SU-DHL-6 (cell line): ENCODE measurements at regions not wholly inside any gene's neighbourhood (a gene's known extent, or its start where the extent isn't known, plus 50 kb on each side); places are given as distances from the start of the nearest gene placed in this dataset.

Experiments used
- H2AFZ ChIP-seq: fragments of 200-600 bp; sonication (generic); 2 replicates; pipeline ENCODE4 v1.6.1; 2014; ENCODE audit warnings: low read depth, mild to moderate bottlenecking, moderate library complexity, mixed read lengths, antibody characterized with exemption, low read length; ENCODE audit not compliant: severe bottlenecking
- H3F3A ChIP-seq: fragments of 200-600 bp; shearing (Covaris generic); 2 replicates; pipeline ENCODE4 v1.6.0; 2016; ENCODE audit warnings: antibody characterized with exemption, mild to moderate bottlenecking; ENCODE audit not compliant: insufficient read depth
- H3K27ac ChIP-seq: fragments of 200-600 bp; sonication (generic); 2 replicates; pipeline ENCODE4 v1.5.1; 2016; ENCODE audit warnings: low read depth, mild to moderate bottlenecking, low read length, moderate library complexity, mixed read lengths
- H3K27me3 ChIP-seq: fragments of 200-600 bp; sonication (generic), shearing (Covaris generic); 2 replicates; pipeline ENCODE4 v1.6.0; 2014; ENCODE audit warnings: mild to moderate bottlenecking, low read length
- H3K36me3 ChIP-seq: fragments of 200-600 bp; sonication (generic); 2 replicates; pipeline ENCODE4 v1.6.1; 2014; ENCODE audit warnings: mild to moderate bottlenecking, low read length, mixed read lengths
- H3K4me2 ChIP-seq: fragments of 300-600, 200-600 bp; shearing (Covaris generic), sonication (generic); 2 replicates; pipeline ENCODE4 v1.6.0; 2014; ENCODE audit warnings: low read length, low read depth, mild to moderate bottlenecking; ENCODE audit not compliant: poor library complexity, severe bottlenecking
- H3K4me3 ChIP-seq: fragments of 200-600 bp; sonication (generic); 2 replicates; pipeline ENCODE4 v1.5.1; 2014; ENCODE audit warnings: antibody characterized with exemption, low read length, mild to moderate bottlenecking, mixed read lengths; ENCODE audit not compliant: insufficient read depth, poor library complexity, severe bottlenecking
- H3K79me2 ChIP-seq: fragments of 200-600 bp; sonication (generic); 2 replicates; pipeline ENCODE4 v1.6.1; 2014; ENCODE audit warnings: mild to moderate bottlenecking, low read length, moderate library complexity; ENCODE audit not compliant: insufficient read depth
- H3K9ac ChIP-seq: fragments of 200-600 bp; sonication (generic); 2 replicates; pipeline ENCODE4 v1.7.0; 2014; ENCODE audit warnings: mild to moderate bottlenecking, low read length
- H3K9me2 ChIP-seq: fragments of 200-600 bp; sonication (generic); replicated peaks from 2 replicates; pipeline ENCODE4 v1.6.1; 2014; ENCODE audit warnings: low read length; ENCODE audit not compliant: insufficient read depth
- H3K9me3 ChIP-seq: fragments of 200-600 bp; sonication (generic); 2 replicates; pipeline ENCODE4 v1.6.1; 2014; ENCODE audit warnings: low read length, mixed read lengths; ENCODE audit not compliant: insufficient read depth
- H4K20me1 ChIP-seq: fragments of 200-600 bp; sonication (generic); 2 replicates; pipeline ENCODE4 v1.6.1; 2014; ENCODE audit warnings: low read depth, mild to moderate bottlenecking, antibody characterized with exemption, low read length, moderate library complexity, mixed read lengths
- EZH2phosphoT487 ChIP-seq: fragments of 200-600 bp; sonication (generic), shearing (Covaris generic); conservative IDR thresholded peaks from 2 replicates; pipeline ENCODE4 v1.6.1; 2018; ENCODE audit warnings: mild to moderate bottlenecking, antibody characterized with exemption, low read length, moderate library complexity, mixed read lengths
- TF ChIP-seq, protein P1 (sequence below): fragments of 200-600 bp; sonication (generic); IDR thresholded peaks from one replicate; pipeline ENCODE4 v1.5.1; 2017; ENCODE audit warnings: antibody characterized with exemption, mild to moderate bottlenecking, low read length, moderate library complexity; ENCODE audit not compliant: insufficient read depth, poor library complexity, severe bottlenecking

DNA sequence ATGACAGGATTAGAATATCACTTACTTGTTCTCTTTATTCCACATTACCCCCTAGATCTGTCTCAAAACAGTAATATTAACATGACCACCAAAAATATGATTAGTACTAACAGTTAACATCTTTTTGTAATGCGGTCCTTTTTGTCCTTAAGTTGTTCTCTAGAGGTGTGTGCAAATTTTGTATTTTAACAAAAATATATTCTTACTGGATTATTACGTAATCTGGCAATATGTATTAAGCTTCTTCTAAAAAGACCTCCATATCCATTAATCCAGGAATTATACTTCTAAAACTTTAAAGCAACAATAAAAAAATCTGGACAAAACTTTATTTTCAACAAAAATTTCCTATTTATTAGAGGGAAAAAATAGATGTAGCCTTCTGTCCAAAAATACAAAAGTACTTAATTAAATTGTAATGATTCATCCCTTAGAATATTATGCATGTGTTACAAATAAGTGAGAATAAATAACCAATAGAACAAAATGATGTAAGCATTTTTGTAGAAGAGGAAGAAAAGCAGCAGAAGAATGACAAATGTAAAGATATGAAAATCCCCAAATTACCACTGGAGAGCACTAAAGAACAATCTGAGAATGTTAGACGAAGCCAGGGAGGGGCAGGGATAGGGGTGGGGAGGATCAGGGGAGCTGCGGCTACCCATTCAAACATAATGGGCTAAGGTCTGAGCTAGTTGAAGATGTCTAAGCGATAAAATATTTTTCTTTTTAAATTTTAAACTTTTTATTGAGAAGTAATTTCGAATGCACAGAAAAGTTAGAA is 945.6 kb downstream of the MCTP2 start:
- Histone ChIP-seq H3K4me3 (no peak overlapping the region), H3K9me3 (no peaks in the 10 kb centered on the region), H4K20me1 (no peaks in the 10 kb centered on the region), H3K9me2 (no peaks in the 10 kb centered on the region), H3K27ac (no peak overlapping the region), H3K27me3 (no peaks in the 10 kb centered on the region), H3F3A (no peaks in the 10 kb centered on the region), H3K4me2 (no peak overlapping the region), H3K36me3 (no peaks in the 10 kb centered on the region), H3K9ac (no peak overlapping the region), H2AFZ (no peak overlapping the region), H3K79me2 (no peaks in the 10 kb centered on the region)
- TF ChIP-seq EZH2phosphoT487, result no peak
- TF ChIP-seq, protein P1, sequence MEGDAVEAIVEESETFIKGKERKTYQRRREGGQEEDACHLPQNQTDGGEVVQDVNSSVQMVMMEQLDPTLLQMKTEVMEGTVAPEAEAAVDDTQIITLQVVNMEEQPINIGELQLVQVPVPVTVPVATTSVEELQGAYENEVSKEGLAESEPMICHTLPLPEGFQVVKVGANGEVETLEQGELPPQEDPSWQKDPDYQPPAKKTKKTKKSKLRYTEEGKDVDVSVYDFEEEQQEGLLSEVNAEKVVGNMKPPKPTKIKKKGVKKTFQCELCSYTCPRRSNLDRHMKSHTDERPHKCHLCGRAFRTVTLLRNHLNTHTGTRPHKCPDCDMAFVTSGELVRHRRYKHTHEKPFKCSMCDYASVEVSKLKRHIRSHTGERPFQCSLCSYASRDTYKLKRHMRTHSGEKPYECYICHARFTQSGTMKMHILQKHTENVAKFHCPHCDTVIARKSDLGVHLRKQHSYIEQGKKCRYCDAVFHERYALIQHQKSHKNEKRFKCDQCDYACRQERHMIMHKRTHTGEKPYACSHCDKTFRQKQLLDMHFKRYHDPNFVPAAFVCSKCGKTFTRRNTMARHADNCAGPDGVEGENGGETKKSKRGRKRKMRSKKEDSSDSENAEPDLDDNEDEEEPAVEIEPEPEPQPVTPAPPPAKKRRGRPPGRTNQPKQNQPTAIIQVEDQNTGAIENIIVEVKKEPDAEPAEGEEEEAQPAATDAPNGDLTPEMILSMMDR, result no peak

DNA sequence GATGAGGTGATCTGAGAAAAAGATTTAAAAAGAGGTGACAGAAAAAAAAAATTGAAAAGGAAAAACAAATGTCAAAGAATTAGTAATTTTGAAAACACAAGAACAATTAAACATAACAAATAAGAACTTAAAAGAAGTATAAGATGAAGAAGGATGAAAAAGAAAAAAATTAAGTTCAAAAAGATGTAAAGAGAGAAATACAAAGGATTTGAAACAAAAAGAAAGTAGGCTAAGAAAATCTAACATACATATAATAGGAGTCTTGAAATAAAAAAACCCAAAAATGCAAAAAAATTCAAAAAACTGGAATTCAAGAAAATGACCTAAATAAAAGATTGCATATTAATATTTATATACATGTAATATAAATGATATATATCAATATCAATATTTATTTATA is 949.2 kb downstream of the MCTP2 start:
- TF ChIP-seq, protein P1, result no peak
- TF ChIP-seq EZH2phosphoT487, result no peak
- Histone ChIP-seq H2AFZ (no peak overlapping the region), H3F3A (no peaks in the 10 kb centered on the region)

DNA sequence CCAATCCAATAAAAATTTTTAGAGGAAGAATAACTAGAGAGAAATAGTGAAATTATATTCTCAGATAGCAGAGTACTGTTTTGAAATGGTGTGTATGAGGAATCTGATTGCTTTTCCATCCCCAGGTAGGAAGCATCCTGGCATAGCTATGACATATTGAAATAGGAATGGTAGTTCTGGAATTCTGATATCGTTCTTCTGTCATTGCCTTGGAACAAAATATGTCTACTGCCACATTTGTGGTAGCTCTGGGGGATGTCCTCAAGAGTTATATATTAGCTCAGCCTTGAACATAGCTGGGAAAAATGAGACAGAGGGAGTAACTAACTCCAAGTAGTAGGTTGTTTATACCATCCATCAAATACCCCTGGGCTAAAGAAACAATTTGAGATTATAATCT is 950.7 kb downstream of the MCTP2 start:
- Histone ChIP-seq H3F3A (no peaks in the 10 kb centered on the region), H3K9me2 (no peaks in the 10 kb centered on the region), H3K4me2 (no peak overlapping the region), H3K36me3 (no peaks in the 10 kb centered on the region), H3K27me3 (no peaks in the 10 kb centered on the region), H3K27ac (no peak overlapping the region), H4K20me1 (no peaks in the 10 kb centered on the region), H3K4me3 (no peak overlapping the region), H3K9me3 (no peaks in the 10 kb centered on the region), H2AFZ (no peak overlapping the region), H3K79me2 (no peaks in the 10 kb centered on the region), H3K9ac (no peak overlapping the region)
- TF ChIP-seq EZH2phosphoT487, result no peak
- TF ChIP-seq, protein P1, result no peak

More for the DNA sequence above, 949.2 kb downstream of the MCTP2 start:
- Histone ChIP-seq H3K9ac (no peak overlapping the region), H3K4me3 (no peak overlapping the region), H3K9me3 (no peaks in the 10 kb centered on the region), H4K20me1 (no peaks in the 10 kb centered on the region), H3K79me2 (no peaks in the 10 kb centered on the region), H3K27ac (no peak overlapping the region), H3K4me2 (no peak overlapping the region), H3K36me3 (no peaks in the 10 kb centered on the region), H3K9me2 (no peaks in the 10 kb centered on the region), H3K27me3 (no peaks in the 10 kb centered on the region)
